ENCODE measurements at regions not wholly inside any gene's neighbourhood (a gene's known extent, or its start where the extent isn't known, plus 50 kb on each side); places are given as distances from the start of the nearest gene placed in this dataset.

DNA sequence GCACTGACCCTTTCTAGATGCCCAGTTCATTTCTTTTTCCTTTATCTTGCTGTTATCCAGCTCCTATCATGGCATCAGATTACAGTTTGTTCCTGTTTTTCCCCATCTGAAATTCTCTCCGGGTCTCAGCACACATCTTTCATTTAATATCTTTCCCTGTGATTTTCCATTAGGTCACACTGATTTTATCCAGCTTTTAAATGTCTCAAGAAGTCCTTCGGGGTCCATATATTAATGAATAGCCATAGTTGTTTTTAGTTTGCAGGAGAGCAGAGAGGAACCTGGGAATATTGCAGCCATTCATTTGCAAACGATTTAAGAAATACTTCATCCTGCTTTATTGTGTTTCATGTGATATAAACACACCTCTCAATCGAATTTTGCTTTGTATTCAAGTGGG is 374.2 kb downstream of the TDRD15 start (continued):
- TF ChIP-seq, protein P1, sequence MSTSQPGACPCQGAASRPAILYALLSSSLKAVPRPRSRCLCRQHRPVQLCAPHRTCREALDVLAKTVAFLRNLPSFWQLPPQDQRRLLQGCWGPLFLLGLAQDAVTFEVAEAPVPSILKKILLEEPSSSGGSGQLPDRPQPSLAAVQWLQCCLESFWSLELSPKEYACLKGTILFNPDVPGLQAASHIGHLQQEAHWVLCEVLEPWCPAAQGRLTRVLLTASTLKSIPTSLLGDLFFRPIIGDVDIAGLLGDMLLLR (CRISPR knock-in tag; IDR thresholded peaks at IDR 0.05): no peak
- TF ChIP-seq ZFP37 (CRISPR knock-in tag; IDR thresholded peaks at IDR 0.05; ENCODE audit: borderline replicate concordance) (no peak), CBFB (CRISPR knock-in tag; IDR thresholded peaks at IDR 0.05) (no peak), SRSF9 (IDR thresholded peaks at IDR 0.05; ENCODE audit: borderline replicate concordance, insufficient read depth, low read depth, low read length, poor library complexity, severe bottlenecking) (no peak), KDM1A (CRISPR knock-in tag; IDR thresholded peaks at IDR 0.05) (no peak), TRAFD1 (CRISPR knock-in tag; IDR thresholded peaks at IDR 0.05; ENCODE audit: borderline replicate concordance) (no peak), ELF4 (CRISPR knock-in tag; IDR thresholded peaks at IDR 0.05; ENCODE audit: borderline replicate concordance) (no peak), GLMP (CRISPR knock-in tag; IDR thresholded peaks at IDR 0.05; ENCODE audit: borderline replicate concordance) (no peak)

- H3K4me2 ChIP-seq (ENCODE audit: low read depth, low read length): no peak overlapping the region
- H3K27ac ChIP-seq (ENCODE audit: extremely low read length, insufficient read depth, low read length): no peak overlapping the region
- ATAC-seq (no peak), DNase-seq (ENCODE audit: low spot score) (no peak), FAIRE-seq (no peak)
- intact Hi-C loops (cut with micrococcal nuclease; ENCODE audit: unreplicated experiment): no loop called here
- BruUV-seq (replicated peaks): no TSS peak
- H3K36me3 ChIP-seq (replicated peaks in 1 of 2; ENCODE audit: control insufficient read depth in 1 of 2, insufficient read depth in 2 of 2, low read length in 2 of 2): no peaks in the 10 kb centered on the region
- POLR2A ChIA-PET: no interaction called here
- H3K9ac ChIP-seq (ENCODE audit: insufficient read depth, low read depth, low read length): no peak overlapping the region
- no peak overlapping the region for H3K4me3 ChIP-seq (replicated peaks in 1 of 3; ENCODE audit: insufficient read depth in 1 of 3, low read depth in 2 of 3, low read length in 3 of 3)
- H3K4me1 ChIP-seq (ENCODE audit: insufficient read depth, low read length): no peaks in the 10 kb centered on the region
- no peaks in the 10 kb centered on the region for H3K79me2 ChIP-seq (ENCODE audit: insufficient read depth, low read length)
- H4K20me1 ChIP-seq (ENCODE audit: insufficient read depth, low read length): no peaks in the 10 kb centered on the region
- no peak overlapping the region for H2AFZ ChIP-seq (ENCODE audit: low read length)
- in situ Hi-C loops (cut with HindIII; ENCODE audit: extremely low pct_ligation_motif_present, low pct_unique_long_range_greater_than_20kb): no loop called here
- WGBS (ENCODE audit: low lambda C conversion rate): 5% methylated on average over 4 of the region's 4 CpGs
- no peaks in the 10 kb centered on the region for H3K9me3 ChIP-seq (ENCODE audit: low read length)
- no peaks in the 10 kb centered on the region for H3K27me3 ChIP-seq (ENCODE audit: control insufficient read depth in 1 of 2, insufficient read depth in 2 of 2, low read length in 2 of 2)
- CTCF ChIA-PET (ENCODE audit: low intra/inter-chr PET ratio, low total read pairs): no interaction called here
- no peak for TF ChIP-seq ZNF644 (CRISPR knock-in tag; IDR thresholded peaks at IDR 0.05; ENCODE audit: low read depth)
- no peak for TF ChIP-seq HOXA7 (CRISPR knock-in tag; IDR thresholded peaks at IDR 0.05)
- TF ChIP-seq ZNF326 (CRISPR knock-in tag; IDR thresholded peaks at IDR 0.05; ENCODE audit: borderline replicate concordance): no peak
- no peak for TF ChIP-seq ARID3A (IDR thresholded peaks at IDR 0.05; ENCODE audit: low read depth, low read length)
- TF ChIP-seq, protein P2, sequence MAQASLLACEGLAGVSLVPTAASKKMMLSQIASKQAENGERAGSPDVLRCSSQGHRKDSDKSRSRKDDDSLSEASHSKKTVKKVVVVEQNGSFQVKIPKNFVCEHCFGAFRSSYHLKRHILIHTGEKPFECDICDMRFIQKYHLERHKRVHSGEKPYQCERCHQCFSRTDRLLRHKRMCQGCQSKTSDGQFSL (CRISPR knock-in tag; IDR thresholded peaks at IDR 0.05): no peak
- no peak for TF ChIP-seq NR1H2 (CRISPR knock-in tag; IDR thresholded peaks at IDR 0.05; ENCODE audit: borderline replicate concordance, low read depth)
- no peak for TF ChIP-seq ZNF598 (CRISPR knock-in tag; IDR thresholded peaks at IDR 0.05; ENCODE audit: borderline replicate concordance)
- TF ChIP-seq SRF (IDR thresholded peaks at IDR 0.05; ENCODE audit: low read depth, low read length): no peak
- no peak for TF ChIP-seq ZNF652 (CRISPR knock-in tag; IDR thresholded peaks at IDR 0.05; ENCODE audit: borderline replicate concordance, low read depth)
- TF ChIP-seq FOXA3 (CRISPR knock-in tag; IDR thresholded peaks at IDR 0.05): no peak
- TF ChIP-seq MXD1 (CRISPR knock-in tag; IDR thresholded peaks at IDR 0.05): no peak
Observed at GRCh38 chr2:21500401-21500945, 376.7 kb downstream of the TDRD15 start.

Data from HepG2 (cell line).